HEK293 (cell line): ENCODE measurements at regions not wholly inside any gene's neighbourhood (a gene's known extent, or its start where the extent isn't known, plus 50 kb on each side); places are given as distances from the start of the nearest gene placed in this dataset.
"Not testable (repeated sequence)": the region's sequence is repeated elsewhere in the genome, so short reads cannot be mapped to it uniquely, and the experiment has no call there.

Experiments
- CTCF ChIA-PET: fragments of 350-600 bp; formaldehyde crosslinking; extraction: SDS; loops from one replicate; lab custom pipeline; 2021; ENCODE audit warnings: antibody characterized with exemption; lab: Yijun Ruan, JAX
- POLR2A ChIA-PET: fragments of 300-600 bp; formaldehyde crosslinking; extraction: SDS; loops from one replicate; lab custom pipeline; 2020; ENCODE audit warnings: antibody characterized with exemption, inconsistent platforms; lab: Yijun Ruan, JAX
- H3K27ac ChIP-seq: fragments of 200-500 bp; sonication (Bioruptor generic); 2 replicates; pipeline ENCODE4 v1.5.1; 2014; ENCODE audit warnings: low read depth, low read length, control low read depth, inconsistent platforms; ENCODE audit errors: extremely low read depth
- H3K36me3 ChIP-seq, 2 experiments: fragments of 200-500 bp in 1 of 2; sonication (Bioruptor generic) in 1 of 2; 1 replicate in 1 of 2; 2 replicates in 1 of 2; pipeline ENCODE4 v1.5.1; 2014 to 2017; ENCODE audit warnings: inconsistent platforms in 2 of 2, low read length in 2 of 2; ENCODE audit not compliant: control insufficient read depth in 2 of 2, insufficient read depth in 1 of 2
- H3K4me1 ChIP-seq: fragments of 200-500 bp; sonication (Bioruptor generic); 2 replicates; pipeline ENCODE4 v1.5.1; 2014; ENCODE audit warnings: mild to moderate bottlenecking, low read length, inconsistent platforms; ENCODE audit not compliant: control insufficient read depth, insufficient read depth
- H3K4me3 ChIP-seq: 2 replicates; pipeline ENCODE4 v1.5.1; 2011; ENCODE audit warnings: low read depth, mild to moderate bottlenecking, control low read depth, low read length, moderate library complexity
- H3K9me3 ChIP-seq: fragments of 200-500 bp; sonication (Bioruptor generic); 2 replicates; pipeline ENCODE4 v1.5.1; 2014; ENCODE audit warnings: low read depth, low read length, inconsistent platforms; ENCODE audit not compliant: control insufficient read depth, insufficient read depth
- EGR2 ChIP-seq: fragments of 450-650 bp; formaldehyde crosslinking; IDR thresholded peaks from 2 replicates; pipeline ENCODE4 v1.5.1; 2016; ENCODE audit warnings: low read depth, missing biosample characterization, missing genetic modification characterization
- PRDM1 ChIP-seq: fragments of 450-650 bp; formaldehyde crosslinking; IDR thresholded peaks from 2 replicates; pipeline ENCODE4; 2016; ENCODE audit warnings: missing biosample characterization, missing genetic modification characterization
- ZFHX2 ChIP-seq: fragments of 450-650 bp; formaldehyde crosslinking; conservative IDR thresholded peaks from 2 replicates; pipeline ENCODE4 v1.5.1; 2016; ENCODE audit warnings: missing biosample characterization, missing genetic modification characterization

DNA sequence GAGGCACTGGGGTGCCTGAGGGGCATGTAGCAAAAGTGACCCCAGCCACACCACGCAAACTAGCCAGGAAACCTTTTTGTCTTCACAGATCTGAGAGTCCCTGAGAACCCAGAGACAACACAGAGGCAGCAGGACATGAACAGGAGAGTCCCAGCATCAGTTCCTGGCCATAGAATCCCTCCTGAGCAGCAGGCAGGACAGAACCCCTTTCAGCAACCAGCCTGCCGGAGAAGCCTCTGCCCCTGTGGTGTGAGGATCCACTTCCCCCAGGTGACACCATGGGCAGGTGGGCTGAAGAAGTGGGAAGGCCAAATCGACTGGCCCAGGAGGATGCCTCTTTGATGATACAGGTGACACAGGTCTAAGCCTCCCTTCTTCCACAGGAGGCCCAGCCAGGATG lies 65.1 kb upstream of the THOC3 start:
- H3K4me1 ChIP-seq, POLR2A ChIA-PET, H3K9me3 ChIP-seq, CTCF ChIA-PET, H3K36me3 ChIP-seq, H3K27ac ChIP-seq, H3K4me3 ChIP-seq: not testable (repeated sequence)

DNA sequence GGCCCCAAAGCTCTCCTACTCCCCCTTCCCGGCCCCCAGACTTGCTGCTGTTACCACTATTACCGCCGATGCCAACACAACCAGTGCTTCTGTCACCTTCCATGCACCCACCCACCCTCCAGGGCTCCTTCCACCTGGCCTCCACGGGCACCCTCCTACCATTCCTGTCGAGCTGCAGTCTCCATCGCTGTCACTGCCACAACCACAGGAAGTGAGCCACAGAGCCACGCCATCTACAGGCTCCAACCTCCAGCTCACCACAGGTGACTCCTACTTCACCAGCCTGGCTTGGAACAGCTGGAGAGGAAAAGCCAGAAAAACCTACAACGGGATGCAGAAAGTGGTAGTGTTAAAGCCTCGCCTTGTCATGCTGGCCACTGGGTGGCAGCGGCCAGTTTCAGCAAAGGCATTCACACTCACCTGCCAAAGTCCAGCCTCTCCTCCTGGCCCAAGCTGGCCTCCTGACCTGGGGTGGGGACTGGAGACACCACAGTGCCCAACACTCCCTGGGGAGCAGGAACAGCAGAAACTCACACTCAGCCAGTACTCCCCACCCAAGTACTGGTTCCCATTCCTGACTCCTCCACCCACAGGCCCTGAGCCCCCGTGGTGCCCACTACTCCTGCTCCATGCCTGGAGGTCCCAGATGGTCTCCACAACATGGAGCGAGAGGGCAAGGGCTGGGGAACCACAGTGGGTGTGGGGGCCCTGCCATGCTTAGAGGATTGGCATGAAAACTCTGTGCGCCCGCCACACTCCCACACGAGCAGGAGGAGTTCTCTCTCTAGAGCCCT lies 66.5 kb upstream of the THOC3 start:
- H3K4me1 ChIP-seq, CTCF ChIA-PET: not testable (repeated sequence)

DNA sequence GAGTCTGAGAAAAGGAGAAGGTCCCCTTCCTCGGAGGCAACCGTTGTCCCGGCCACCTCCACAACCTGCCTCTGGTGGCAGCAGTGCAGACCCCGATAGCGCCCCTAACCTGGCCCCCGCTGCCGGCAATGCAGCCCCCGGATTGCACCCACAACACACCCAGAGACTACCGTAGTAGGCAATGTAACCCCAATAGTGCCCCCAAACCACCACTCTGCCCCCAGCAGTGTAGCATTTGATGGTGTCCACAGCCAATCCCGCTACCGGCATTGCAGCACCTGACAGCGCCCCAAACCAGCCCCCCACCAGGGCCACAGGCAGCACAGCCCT lies 67.1 kb upstream of the THOC3 start:
- H3K36me3 ChIP-seq, H3K4me1 ChIP-seq, CTCF ChIA-PET, H3K4me3 ChIP-seq, H3K27ac ChIP-seq, POLR2A ChIA-PET, H3K9me3 ChIP-seq: not testable (repeated sequence)

More for the DNA sequence above, 66.5 kb upstream of the THOC3 start:
- H3K36me3 ChIP-seq, H3K4me3 ChIP-seq, H3K9me3 ChIP-seq, POLR2A ChIA-PET, H3K27ac ChIP-seq: not testable (repeated sequence)

GRCh38 chr5:176035816-176036308 lies 67.7 kb upstream of the THOC3 start:
- H3K4me1 ChIP-seq, H3K27ac ChIP-seq, H3K4me3 ChIP-seq, H3K36me3 ChIP-seq, H3K9me3 ChIP-seq, CTCF ChIA-PET, POLR2A ChIA-PET: not testable (repeated sequence)

DNA sequence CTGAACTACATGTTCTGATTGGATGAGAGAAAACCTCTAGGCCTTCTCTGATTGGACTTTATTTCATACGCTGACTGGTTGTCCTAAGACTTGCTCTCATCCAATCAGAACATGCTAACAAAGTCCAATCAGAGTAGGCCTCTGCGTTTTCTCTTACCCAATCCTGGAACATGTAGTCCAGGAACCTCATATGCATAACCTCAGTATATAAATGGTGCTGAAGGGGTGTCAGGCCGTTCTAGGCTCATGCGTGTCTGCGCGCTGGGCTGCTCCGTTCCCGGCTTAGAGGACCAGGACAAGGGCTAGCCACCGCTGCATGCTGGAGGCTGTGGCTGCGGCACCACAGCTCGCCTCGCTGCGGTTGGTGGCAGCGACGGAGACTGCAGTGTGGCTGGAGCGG lies 68.3 kb upstream of the THOC3 start:
- H3K4me3 ChIP-seq, H3K36me3 ChIP-seq, H3K27ac ChIP-seq, H3K4me1 ChIP-seq, CTCF ChIA-PET, POLR2A ChIA-PET, H3K9me3 ChIP-seq: not testable (repeated sequence)

DNA sequence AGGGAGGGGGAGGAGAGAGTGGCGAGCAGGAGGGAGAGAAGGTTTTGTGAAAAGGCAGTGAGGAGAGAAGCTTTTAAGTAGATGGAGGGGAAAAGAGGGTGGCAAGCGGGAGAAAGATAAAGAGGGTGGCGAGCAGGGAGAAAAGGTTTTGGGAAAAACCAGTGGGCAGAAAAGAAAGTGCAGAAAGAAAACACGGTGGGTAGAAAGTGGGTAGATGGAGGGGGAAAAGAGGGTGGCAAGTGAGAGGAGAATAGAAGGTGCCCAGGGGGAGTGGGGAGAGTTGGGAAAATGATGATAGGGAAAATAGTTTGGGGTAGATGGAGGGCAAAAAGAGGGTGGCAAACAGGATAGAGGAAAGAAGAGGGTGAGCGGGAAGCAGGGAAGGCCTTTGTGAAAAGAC lies 69.1 kb upstream of the THOC3 start:
- peak; percentile 89 for TF ChIP-seq EGR2 (tag by site-specific recombination)
- 0 out of 2 replicates have a peak, but pooled peaks have one; percentile 11 for TF ChIP-seq ZFHX2 (tag by site-specific recombination)
- TF ChIP-seq PRDM1 (tag by site-specific recombination): peak; percentile 92
- CTCF ChIA-PET, H3K36me3 ChIP-seq, H3K4me3 ChIP-seq, H3K9me3 ChIP-seq, H3K27ac ChIP-seq, H3K4me1 ChIP-seq, POLR2A ChIA-PET: not testable (repeated sequence)

- H3K4me3 ChIP-seq, CTCF ChIA-PET, H3K27ac ChIP-seq, H3K4me1 ChIP-seq, H3K9me3 ChIP-seq, H3K36me3 ChIP-seq, POLR2A ChIA-PET: not testable (repeated sequence)
Observed at GRCh38 chr5:176040105-176040801, 72.1 kb upstream of the THOC3 start.

GRCh38 chr5:176041248-176041994 lies 73.3 kb upstream of the THOC3 start:
- H3K4me3 ChIP-seq, POLR2A ChIA-PET, H3K36me3 ChIP-seq, H3K4me1 ChIP-seq, H3K27ac ChIP-seq, CTCF ChIA-PET, H3K9me3 ChIP-seq: not testable (repeated sequence)

DNA sequence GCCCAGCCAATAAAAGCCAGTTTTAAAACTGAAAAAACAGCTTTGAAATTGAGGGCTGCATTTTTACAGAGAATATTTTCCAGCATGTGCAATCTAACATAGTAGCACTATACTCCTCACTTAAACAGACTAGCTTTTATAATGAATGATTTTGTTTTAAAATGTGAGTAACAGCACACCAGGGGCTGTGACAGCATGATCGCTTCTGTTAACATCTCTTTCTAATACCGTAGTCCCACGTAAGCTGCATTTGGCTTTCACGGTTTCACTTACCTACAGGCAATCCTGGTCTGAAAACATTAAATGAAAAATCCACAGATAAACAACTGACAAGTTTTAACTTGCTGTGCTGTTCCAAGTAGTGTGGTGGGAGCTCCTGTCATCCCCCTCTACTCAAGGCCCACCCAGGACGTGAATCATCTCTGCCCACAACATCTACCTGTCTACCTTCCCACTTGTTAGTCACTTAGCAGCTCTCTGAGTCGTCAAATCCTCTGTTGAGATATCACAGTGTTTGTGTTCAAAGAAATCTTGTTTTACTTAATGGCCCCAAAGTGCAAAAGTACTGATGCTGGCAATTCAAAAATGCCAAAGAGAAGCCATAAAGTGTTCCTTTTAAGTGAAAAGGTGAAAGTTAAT lies 74.0 kb upstream of the THOC3 start:
- H3K27ac ChIP-seq, H3K9me3 ChIP-seq, H3K4me1 ChIP-seq, CTCF ChIA-PET, H3K4me3 ChIP-seq, H3K36me3 ChIP-seq, POLR2A ChIA-PET: not testable (repeated sequence)
